Thoracic aorta (tissue), 2 donors: ENCODE measurements at regions not wholly inside any gene's neighbourhood (a gene's known extent, or its start where the extent isn't known, plus 50 kb on each side); places are given as distances from the start of the nearest gene placed in this dataset.
"Not testable (repeated sequence)": the region's sequence is repeated elsewhere in the genome, so short reads cannot be mapped to it uniquely, and the experiment has no call there.

Source experiments
- ATAC-seq: fragments of 150-250 bp; one replicate; pipeline ENCODE4 v1.8.0; 2017; ENCODE audit warnings: low read depth; ENCODE audit not compliant: insufficient number of reproducible peaks, low FRiP score
- DNase-seq: peaks from one replicate; pipeline ENCODE4 v3.0.0-alpha.2; 2020; ENCODE audit warnings: low spot score
- H3K27ac ChIP-seq, 2 donors: fragments of 200-600 bp; sonication (generic); 1 replicate in 1 of 2; 2 replicates in 1 of 2; pipeline ENCODE4 v1.5.1; 2016; ENCODE audit warnings: mild to moderate bottlenecking in 2 of 2, moderate library complexity in 2 of 2
- H3K27me3 ChIP-seq: fragments of 200-600 bp; sonication (generic); replicated peaks from 2 replicates; pipeline ENCODE4 v1.6.0; 2016; ENCODE audit warnings: mild to moderate bottlenecking; ENCODE audit not compliant: insufficient read depth
- H3K36me3 ChIP-seq: fragments of 200-600 bp; sonication (generic); one replicate; pipeline ENCODE4 v1.5.1; 2016
- H3K4me1 ChIP-seq, 2 donors: fragments of 200-600 bp; sonication (generic); 1 replicate in 1 of 2; 2 replicates in 1 of 2; pipeline versions ENCODE4 v1.5.1 to v1.6.0; 2016; ENCODE audit warnings: low read depth in 2 of 2, mild to moderate bottlenecking in 1 of 2; ENCODE audit not compliant: control insufficient read depth in 1 of 2
- H3K4me3 ChIP-seq: fragments of 200-600 bp; sonication (generic); 2 replicates; pipeline ENCODE4 v1.5.1; 2016; ENCODE audit warnings: mild to moderate bottlenecking
- H3K9me3 ChIP-seq: fragments of 200-600 bp; sonication (generic); 2 replicates; pipeline ENCODE4 v1.5.1; 2016
- CTCF ChIP-seq: fragments of 200-600 bp; sonication (generic); IDR thresholded peaks from one replicate; pipeline ENCODE4 v1.5.1; 2019; ENCODE audit warnings: antibody characterized with exemption

- H3K4me3 ChIP-seq: no peak overlapping the region
- TF ChIP-seq CTCF: no peak
- H3K4me1 ChIP-seq: peaks cover 4 to 8% of the 10 kb centered on the region in 2 donors
- H3K27ac ChIP-seq: no peak overlapping the region
- no peaks in the 10 kb centered on the region for H3K36me3 ChIP-seq
- ATAC-seq (no peak), DNase-seq (no peak)
- no peaks in the 10 kb centered on the region for H3K9me3 ChIP-seq
- peaks cover 5% of the 10 kb centered on the region for H3K27me3 ChIP-seq
These were observed 51.2 kb upstream of the LBX1 start for GRCh38 chr10:101280511-101280910.

- not testable (repeated sequence) for H3K9me3 ChIP-seq, DNase-seq, H3K4me3 ChIP-seq, H3K27me3 ChIP-seq, ATAC-seq, H3K4me1 ChIP-seq, H3K36me3 ChIP-seq, H3K27ac ChIP-seq
These were observed 51.7 kb upstream of the LBX1 start for GRCh38 chr10:101280921-101281320.

- no peaks in the 10 kb centered on the region for H3K36me3 ChIP-seq
- no peaks in the 10 kb centered on the region for H3K9me3 ChIP-seq
- ATAC-seq: no peak
- no peak overlapping the region for H3K27ac ChIP-seq
- TF ChIP-seq CTCF: no peak
- H3K4me1 ChIP-seq: peaks cover 4 to 8% of the 10 kb centered on the region in 2 donors
- no peak for DNase-seq
- H3K4me3 ChIP-seq: no peak overlapping the region
- H3K27me3 ChIP-seq: peaks cover 13% of the 10 kb centered on the region
These were observed 53.7 kb upstream of the LBX1 start for GRCh38 chr10:101282947-101283346.

- H3K27me3 ChIP-seq: peaks cover 13% of the 10 kb centered on the region
- no peak overlapping the region for H3K4me3 ChIP-seq
- H3K36me3 ChIP-seq: no peaks in the 10 kb centered on the region
- ATAC-seq (no peak), DNase-seq (no peak)
- H3K9me3 ChIP-seq: no peaks in the 10 kb centered on the region
- peaks cover 4 to 8% of the 10 kb centered on the region in 2 donors for H3K4me1 ChIP-seq
- H3K27ac ChIP-seq: no peak overlapping the region
- TF ChIP-seq CTCF: no peak
These were observed 54.5 kb upstream of the LBX1 start for GRCh38 chr10:101283762-101284100.

- H3K4me3 ChIP-seq: peak overlapping the region; percentile 41
- DNase-seq (no peak), ATAC-seq (no peak)
- no peaks in the 10 kb centered on the region for H3K9me3 ChIP-seq
- H3K4me1 ChIP-seq: peaks cover 4 to 8% of the 10 kb centered on the region in 2 donors
- no peak overlapping the region for H3K27ac ChIP-seq
- peaks cover 13% of the 10 kb centered on the region for H3K27me3 ChIP-seq
- no peak for TF ChIP-seq CTCF
- no peaks in the 10 kb centered on the region for H3K36me3 ChIP-seq
These were observed 55.0 kb upstream of the LBX1 start for GRCh38 chr10:101284101-101284743.
